Muscle layer of duodenum (tissue), 2 donors: ENCODE measurements at regions not wholly inside any gene's neighbourhood (a gene's known extent, or its start where the extent isn't known, plus 50 kb on each side); places are given as distances from the start of the nearest gene placed in this dataset.
"Not testable (repeated sequence)": the region's sequence is repeated elsewhere in the genome, so short reads cannot be mapped to it uniquely, and the experiment has no call there.

ENCODE experiments used
- H3K27ac ChIP-seq: one replicate; pipeline ENCODE4 v1.7.0; 2013; ENCODE audit warnings: mild to moderate bottlenecking, low read length
- H3K27me3 ChIP-seq: one replicate; pipeline ENCODE4 v1.7.0; 2013; ENCODE audit warnings: low read depth, mild to moderate bottlenecking, control low read depth, low read length
- H3K36me3 ChIP-seq, 2 donors: one replicate each; pipeline ENCODE4 v1.7.0; 2013; ENCODE audit warnings: low read length in 2 of 2, control low read depth in 1 of 2, mild to moderate bottlenecking in 1 of 2; ENCODE audit not compliant: insufficient read depth in 2 of 2, control insufficient read depth in 1 of 2
- H3K4me1 ChIP-seq, 2 donors: one replicate each; pipeline ENCODE4 v1.7.0; 2013; ENCODE audit warnings: low read length in 2 of 2, mild to moderate bottlenecking in 2 of 2, control low read depth in 1 of 2, moderate library complexity in 1 of 2; ENCODE audit not compliant: insufficient read depth in 2 of 2, control insufficient read depth in 1 of 2
- H3K4me3 ChIP-seq, 2 donors: one replicate each; pipeline ENCODE4 v1.7.0; 2013; ENCODE audit warnings: low read length in 2 of 2, low read depth in 1 of 2, mild to moderate bottlenecking in 1 of 2
- H3K9me3 ChIP-seq, 2 donors: one replicate each; pipeline ENCODE4 v1.7.0; 2013; ENCODE audit warnings: low read length in 2 of 2, control low read depth in 1 of 2, mild to moderate bottlenecking in 1 of 2; ENCODE audit not compliant: control insufficient read depth in 1 of 2
- donor health status: healthy.

DNA sequence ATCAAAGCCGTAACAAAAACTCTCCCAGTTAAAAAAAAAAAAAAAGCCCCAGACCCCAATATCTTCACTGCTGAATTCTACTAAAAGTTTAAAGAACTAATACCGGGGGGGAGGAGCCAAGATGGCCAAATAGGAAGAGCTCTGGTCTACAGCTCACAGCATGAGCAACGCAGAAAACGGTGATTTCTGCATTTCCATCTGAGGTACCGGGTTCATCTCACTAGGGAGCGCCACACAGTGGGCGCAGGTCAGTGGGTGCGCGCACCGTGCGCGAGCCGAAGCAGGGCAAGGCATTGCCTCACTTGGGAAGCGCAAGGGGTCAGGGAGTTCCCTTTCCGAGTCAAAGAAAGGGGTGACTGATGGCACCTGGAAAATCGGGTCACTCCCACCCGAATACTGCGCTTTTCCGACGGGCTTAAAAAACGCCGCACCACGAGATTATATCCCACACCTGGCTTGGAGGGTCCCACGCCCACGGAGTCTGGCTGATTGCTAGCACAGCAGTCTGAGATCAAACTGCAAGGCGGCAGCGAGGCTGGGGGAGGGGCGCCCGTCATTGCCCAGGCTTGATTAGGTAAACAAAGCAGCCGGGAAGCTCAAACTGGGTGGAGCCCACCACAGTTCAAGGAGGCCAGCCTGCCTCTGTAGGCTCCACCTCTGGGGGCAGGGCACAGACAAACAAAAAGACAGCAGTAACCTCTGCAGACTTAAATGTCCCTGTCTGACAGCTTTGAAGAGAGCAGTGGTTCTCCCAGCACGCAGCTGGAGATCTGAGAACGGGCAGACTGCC is 192.8 kb downstream of the AKAIN1 start:
- not testable (repeated sequence) for H3K4me1 ChIP-seq, H3K27me3 ChIP-seq, H3K9me3 ChIP-seq, H3K27ac ChIP-seq, H3K36me3 ChIP-seq
- H3K4me3 ChIP-seq = peak overlapping the region in 1 of 2 donors; percentile 24

DNA sequence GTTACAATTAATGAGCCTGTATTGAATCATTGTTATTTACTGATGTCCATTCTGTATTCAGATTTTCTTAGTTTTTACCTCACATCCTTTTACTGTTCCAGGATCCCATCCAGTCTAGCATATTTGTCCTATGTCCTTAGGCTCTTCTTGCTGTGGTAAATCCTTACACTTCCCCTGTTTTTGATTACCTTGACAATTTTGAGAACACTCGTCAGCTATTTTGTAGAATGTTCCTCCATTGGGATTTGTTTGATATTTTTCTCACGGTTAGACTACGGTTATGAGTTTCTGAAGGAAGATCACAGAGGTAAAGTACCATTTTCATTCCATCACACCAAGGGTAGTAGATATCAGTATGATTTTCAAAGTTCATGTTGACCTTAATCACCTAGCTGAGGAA is 202.3 kb downstream of the AKAIN1 start:
- H3K4me3 ChIP-seq = no peak overlapping the region

DNA sequence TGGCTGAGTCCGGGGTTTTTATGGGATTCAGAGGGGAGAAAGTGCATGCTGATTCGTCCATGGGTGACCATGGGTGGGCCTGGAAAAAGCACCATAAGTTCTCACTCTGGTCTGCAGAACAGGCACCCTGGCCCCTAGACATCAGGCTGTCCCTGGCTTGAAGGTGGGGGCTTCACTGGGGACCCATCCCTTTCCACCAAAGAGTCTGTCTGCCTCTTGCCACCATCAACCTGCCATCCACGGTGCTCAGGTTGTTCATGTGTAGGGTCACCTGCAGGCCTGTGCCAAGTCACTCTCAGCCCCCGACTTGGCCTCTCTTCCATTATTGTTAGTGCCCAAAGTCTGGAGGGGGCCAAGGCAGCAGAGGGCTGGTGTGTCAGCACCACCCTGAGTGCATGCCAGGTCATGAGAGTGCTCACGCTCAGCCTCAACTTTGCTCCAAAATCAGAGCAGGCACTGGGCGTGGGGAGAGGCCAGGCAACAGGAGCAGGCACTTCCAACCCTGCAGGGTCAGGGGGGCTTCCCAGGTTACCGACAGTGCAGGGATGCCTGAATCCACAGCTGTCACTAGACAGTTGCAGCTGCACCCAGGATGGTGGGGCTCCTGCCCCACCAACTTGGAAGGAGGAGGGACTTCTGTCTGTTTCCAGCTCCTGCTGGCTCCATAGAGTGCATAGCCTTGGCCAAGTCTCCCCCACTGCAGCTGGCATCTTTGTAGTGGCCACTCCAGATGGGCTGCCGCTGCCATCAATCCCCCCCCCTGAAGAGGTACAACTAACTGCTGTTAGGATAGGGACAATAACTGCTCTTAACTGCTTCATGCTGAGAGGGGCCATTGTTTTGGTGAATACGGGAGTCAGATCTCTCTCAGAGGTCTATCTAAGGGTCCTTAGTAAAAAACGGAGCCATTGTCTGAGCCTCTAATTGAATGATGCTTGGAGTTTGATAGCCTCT is 209.3 kb downstream of the AKAIN1 start:
- H3K27me3 ChIP-seq = no peaks in the 10 kb centered on the region
- H3K4me3 ChIP-seq = no peak overlapping the region
- no peaks in the 10 kb centered on the region for H3K36me3 ChIP-seq
- H3K4me1 ChIP-seq = no peaks in the 10 kb centered on the region
- H3K9me3 ChIP-seq = peaks cover 0 to 16% of the 10 kb centered on the region in 2 donors
- no peak overlapping the region for H3K27ac ChIP-seq

More for the DNA sequence above, 202.3 kb downstream of the AKAIN1 start:
- Histone ChIP-seq H3K27ac (no peak overlapping the region), H3K4me1 (no peaks in the 10 kb centered on the region), H3K9me3 (peaks cover 0 to 22% of the 10 kb centered on the region in 2 donors), H3K36me3 (no peaks in the 10 kb centered on the region), H3K27me3 (no peaks in the 10 kb centered on the region)

DNA sequence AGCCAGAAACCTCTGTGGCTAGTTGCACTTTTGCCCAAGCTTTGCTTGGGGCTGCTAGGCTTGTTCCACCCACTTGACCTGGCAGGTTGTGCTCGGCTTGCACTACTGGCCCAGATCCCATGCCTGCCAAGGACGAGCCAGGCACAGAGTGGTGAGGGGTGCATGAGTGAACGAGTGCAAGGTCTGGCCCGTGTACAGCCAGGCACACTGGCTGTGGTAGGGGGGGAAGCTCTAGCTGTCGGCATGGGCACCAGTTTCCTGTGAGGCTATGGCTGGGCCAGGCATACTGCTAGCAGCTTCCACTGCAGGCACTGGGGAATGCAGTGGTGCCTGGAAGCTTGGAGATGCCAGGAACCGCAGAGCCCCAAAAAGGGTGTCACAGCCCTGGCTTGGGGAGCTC is 210.4 kb downstream of the AKAIN1 start:
- H3K36me3 ChIP-seq = no peaks in the 10 kb centered on the region
- peaks cover 0 to 6% of the 10 kb centered on the region in 2 donors for H3K9me3 ChIP-seq
- no peak overlapping the region for H3K27ac ChIP-seq
- no peaks in the 10 kb centered on the region for H3K4me1 ChIP-seq
- no peak overlapping the region for H3K4me3 ChIP-seq
- no peaks in the 10 kb centered on the region for H3K27me3 ChIP-seq

DNA sequence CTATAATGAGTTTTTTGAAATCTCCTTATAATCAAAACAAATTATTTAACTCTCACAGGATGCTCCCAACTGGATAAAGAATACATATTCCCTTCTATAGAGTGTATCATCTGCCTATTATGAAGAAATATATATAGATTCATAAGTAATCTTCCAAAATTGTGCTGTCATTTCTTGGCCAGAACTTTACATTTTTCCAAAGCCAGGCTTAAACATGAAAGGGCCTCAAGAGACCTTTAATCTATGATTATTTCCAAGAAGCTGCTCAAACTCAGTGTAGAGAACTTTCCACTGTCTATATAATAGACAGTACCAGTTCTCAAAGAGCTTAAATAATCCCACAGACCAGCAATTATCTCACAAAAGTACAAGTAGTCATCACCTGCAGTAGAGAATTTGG is 211.0 kb downstream of the AKAIN1 start:
- Histone ChIP-seq H3K4me1 (no peaks in the 10 kb centered on the region), H3K36me3 (no peaks in the 10 kb centered on the region), H3K4me3 (no peak overlapping the region), H3K27me3 (no peaks in the 10 kb centered on the region), H3K9me3 (peaks cover 0 to 10% of the 10 kb centered on the region in 2 donors), H3K27ac (no peak overlapping the region)

DNA sequence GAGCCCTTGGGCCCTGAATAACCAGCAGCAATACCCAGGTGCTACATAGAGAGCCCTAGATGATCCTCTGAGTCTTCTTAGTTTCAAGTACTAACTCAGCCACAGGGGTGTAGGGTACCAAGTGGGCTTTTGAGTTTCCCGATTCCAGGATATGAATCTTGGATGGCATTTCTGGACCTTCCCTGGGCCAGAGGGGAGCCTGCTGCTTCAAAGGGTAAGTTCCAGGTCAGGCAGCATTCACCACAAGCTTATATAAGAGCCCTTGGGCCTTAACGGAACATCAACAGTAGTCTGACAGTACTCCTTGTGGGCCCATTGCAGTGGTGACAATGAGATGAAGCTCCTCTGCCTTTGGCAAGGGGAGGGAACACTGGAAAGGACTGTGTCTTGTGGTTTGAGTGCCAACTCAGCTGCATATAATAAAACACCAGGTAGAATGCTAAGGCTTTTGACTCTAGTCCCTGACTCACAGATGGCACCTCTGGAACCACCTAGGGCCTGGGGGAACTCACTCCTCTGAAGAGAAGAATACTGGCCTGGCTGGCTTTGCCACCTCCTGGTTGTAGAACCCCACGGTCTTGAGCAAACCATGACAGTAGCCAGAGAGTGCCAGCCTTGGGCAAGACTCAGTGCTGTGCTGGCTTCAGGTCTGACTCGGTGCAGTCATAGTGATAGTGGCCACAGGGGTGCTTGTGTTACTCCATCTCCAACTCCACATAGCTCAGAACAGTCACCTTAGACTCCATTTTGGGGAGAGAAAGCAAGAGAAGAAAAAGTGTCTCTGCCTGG is 235.7 kb downstream of the AKAIN1 start:
- Histone ChIP-seq H3K27me3 (no peaks in the 10 kb centered on the region), H3K4me3 (no peak overlapping the region), H3K27ac (no peak overlapping the region), H3K9me3 (peaks cover 3 to 19% of the 10 kb centered on the region in 2 donors), H3K36me3 (no peaks in the 10 kb centered on the region), H3K4me1 (no peaks in the 10 kb centered on the region)

DNA sequence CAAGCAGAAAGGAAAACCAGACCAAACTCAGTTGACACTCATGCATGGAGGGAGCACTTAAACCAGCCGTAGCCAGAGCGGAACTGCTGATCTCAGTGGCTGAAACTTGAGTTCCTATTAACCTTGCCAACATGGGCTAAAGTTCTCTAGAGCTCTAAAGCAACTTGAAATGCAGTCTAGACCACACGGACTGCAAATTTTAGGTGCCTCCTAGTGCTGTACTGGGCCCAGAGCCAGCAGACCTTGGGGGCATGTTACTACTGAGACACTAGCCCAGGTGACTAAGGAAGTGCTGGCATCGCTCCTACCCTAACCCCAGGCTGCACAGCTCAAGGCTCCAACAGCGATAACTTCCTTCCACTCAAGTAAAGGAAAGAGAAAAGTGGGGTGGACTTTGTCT is 236.5 kb downstream of the AKAIN1 start:
- H3K4me3 ChIP-seq = no peak overlapping the region
- no peaks in the 10 kb centered on the region for H3K27me3 ChIP-seq
- H3K27ac ChIP-seq = no peak overlapping the region
- peaks cover 3 to 18% of the 10 kb centered on the region in 2 donors for H3K9me3 ChIP-seq
- H3K4me1 ChIP-seq = no peaks in the 10 kb centered on the region
- H3K36me3 ChIP-seq = no peaks in the 10 kb centered on the region

DNA sequence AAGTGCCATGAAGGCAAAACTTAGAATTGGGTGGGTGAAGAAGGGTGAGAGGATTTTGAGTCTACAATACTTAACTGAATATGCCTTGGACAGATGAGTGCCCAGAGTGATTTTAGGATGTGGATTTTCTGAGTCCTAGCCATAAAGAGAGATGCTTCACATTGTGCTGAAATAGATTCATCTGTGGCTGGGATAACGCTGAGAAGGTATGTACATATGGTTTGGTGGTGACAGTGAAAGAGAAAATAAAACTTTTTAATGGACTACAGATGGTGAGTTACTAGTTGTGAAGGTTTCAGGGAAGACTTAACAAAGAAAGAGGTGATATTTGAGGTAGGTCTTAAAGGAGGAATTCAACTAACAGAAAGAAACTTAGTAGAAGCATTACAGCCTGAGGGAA is 265.8 kb downstream of the AKAIN1 start:
- Histone ChIP-seq H3K4me3 (no peak overlapping the region), H3K27ac (no peak overlapping the region), H3K36me3 (no peaks in the 10 kb centered on the region), H3K27me3 (no peaks in the 10 kb centered on the region), H3K4me1 (no peaks in the 10 kb centered on the region), H3K9me3 (peaks cover 0 to 8% of the 10 kb centered on the region in 2 donors)

DNA sequence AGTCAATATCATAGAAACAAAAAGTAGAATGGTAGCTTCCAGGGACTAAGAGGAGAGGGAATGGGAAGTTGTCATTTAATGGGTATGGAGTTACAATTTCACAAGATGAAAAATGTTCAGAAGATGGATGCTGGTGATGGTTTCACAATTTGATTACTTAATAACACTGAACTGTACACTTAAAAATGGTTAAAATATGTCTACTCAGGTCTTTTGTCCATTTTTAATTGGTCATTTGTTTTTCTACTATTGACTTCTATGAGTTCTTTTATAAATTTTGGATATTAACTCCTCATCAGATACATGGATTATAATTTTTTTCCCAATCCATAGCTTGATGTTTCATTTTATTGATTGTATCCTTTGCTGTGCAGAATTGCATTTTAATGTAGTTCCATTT is 275.5 kb downstream of the AKAIN1 start:
- Histone ChIP-seq H3K36me3 (no peaks in the 10 kb centered on the region), H3K9me3 (peaks cover 0 to 3% of the 10 kb centered on the region in 2 donors), H3K4me1 (no peaks in the 10 kb centered on the region), H3K4me3 (no peak overlapping the region), H3K27ac (no peak overlapping the region), H3K27me3 (no peaks in the 10 kb centered on the region)

DNA sequence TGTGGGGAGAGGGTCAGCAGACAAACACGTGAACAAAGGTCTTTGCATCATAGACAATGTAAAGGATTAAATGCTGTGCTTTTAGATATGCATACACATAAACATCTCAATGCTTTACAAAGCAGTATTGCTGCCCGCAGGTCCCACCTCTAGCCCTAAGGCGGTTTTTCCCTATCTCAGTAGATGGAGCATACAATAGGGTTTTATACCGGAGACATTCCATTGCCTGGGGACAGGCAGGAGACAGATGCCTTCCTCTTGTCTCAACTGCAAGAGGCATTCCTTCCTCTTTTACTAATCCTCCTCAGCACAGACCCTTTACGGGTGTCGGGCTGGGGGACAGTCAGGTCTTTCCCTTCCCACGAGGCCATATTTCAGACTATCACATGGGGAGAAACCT is 279.5 kb downstream of the AKAIN1 start:
- not testable (repeated sequence) for H3K36me3 ChIP-seq, H3K4me3 ChIP-seq, H3K27ac ChIP-seq, H3K27me3 ChIP-seq, H3K4me1 ChIP-seq, H3K9me3 ChIP-seq

DNA sequence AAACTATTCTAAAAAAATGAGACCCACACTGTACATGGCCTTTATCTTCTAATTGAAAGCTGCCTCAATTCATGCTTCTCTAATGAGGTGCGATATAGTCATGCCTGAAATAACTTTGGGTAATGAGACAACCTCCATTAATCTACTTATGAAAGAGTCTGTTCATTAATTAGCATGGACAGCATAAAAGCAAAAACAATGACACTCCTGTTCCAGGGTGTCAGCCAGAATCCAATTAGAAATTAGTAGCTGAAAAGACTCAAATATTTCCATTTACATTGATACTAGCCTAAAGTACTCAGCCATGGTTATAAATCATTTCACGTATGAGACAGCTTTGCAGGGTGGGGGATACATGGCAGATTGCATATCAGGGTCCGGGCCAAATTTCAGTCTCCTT is 288.7 kb downstream of the AKAIN1 start:
- no peak overlapping the region for H3K4me3 ChIP-seq
- no peaks in the 10 kb centered on the region for H3K27me3 ChIP-seq
- H3K9me3 ChIP-seq = peaks cover 0 to 4% of the 10 kb centered on the region in 2 donors
- H3K36me3 ChIP-seq = no peaks in the 10 kb centered on the region
- no peaks in the 10 kb centered on the region for H3K4me1 ChIP-seq
- H3K27ac ChIP-seq = no peak overlapping the region
